Dermis microvascular lymphatic vessel endothelial cell (primary cell): ENCODE measurements at regions not wholly inside any gene's neighbourhood (a gene's known extent, or its start where the extent isn't known, plus 50 kb on each side); places are given as distances from the start of the nearest gene placed in this dataset.

Experiments used
- DNase-seq, 2 donors: peaks; one replicate each; pipeline versions ENCODE4 v3.0.0 to v3.0.0-alpha.2; 2010; ENCODE audit warnings: low read depth in 2 of 2

GRCh38 chr10:131846240-131847101, 54.3 kb upstream of the PPP2R2D start:
- no peak for DNase-seq

- DNase-seq, result no peak
Observed at GRCh38 chr10:131847241-131847783, 53.5 kb upstream of the PPP2R2D start.

GRCh38 chr10:131848296-131848695, 52.5 kb upstream of the PPP2R2D start:
- DNase-seq, result no peak

- no peak for DNase-seq
Observed at GRCh38 chr10:131848741-131849590, 51.8 kb upstream of the PPP2R2D start.

GRCh38 chr10:131849591-131850382, 51.0 kb upstream of the PPP2R2D start:
- no peak for DNase-seq

- DNase-seq, result no peak
Observed at GRCh38 chr10:131850383-131850870, 50.4 kb upstream of the PPP2R2D start.
